ENCODE measurements at regions not wholly inside any gene's neighbourhood (a gene's known extent, or its start where the extent isn't known, plus 50 kb on each side); places are given as distances from the start of the nearest gene placed in this dataset.

- H3K27ac Mint-ChIP-seq = no peak overlapping the region
- H3K4me3 ChIP-seq (ENCODE audit: low read length in 2 of 2) = no peak overlapping the region
- no peaks in the 10 kb centered on the region for H3K36me3 ChIP-seq (ENCODE audit: insufficient read depth, low read length)
- peaks cover 0 to 14% (median 9%) of the 10 kb centered on the region in 8 donors for H3K9me3 Mint-ChIP-seq
- H3K4me1 Mint-ChIP-seq = no peaks in the 10 kb centered on the region
- H3K4me1 ChIP-seq (ENCODE audit: insufficient read depth, low read length) = no peaks in the 10 kb centered on the region
- H3K27me3 ChIP-seq (ENCODE audit: insufficient read depth, low read length) = no peaks in the 10 kb centered on the region
- H3K4me3 Mint-ChIP-seq = no peak overlapping the region
- H3K36me3 Mint-ChIP-seq = peaks cover 0 to 2% of the 10 kb centered on the region in 2 donors
- H3K27me3 Mint-ChIP-seq = peaks cover 0 to 5% of the 10 kb centered on the region in 2 donors
- ChIA-PET POLR2A (ENCODE audit: partially characterized antibody) (no interaction called here), CTCF (ENCODE audit: partially characterized antibody) (interaction anchor here (1.4 kb wide), 1 partner anchor 318 kb away, joined by 6 read pairs; no protein-coding TSS in a partner anchor)
- no peak overlapping the region for H3K27ac ChIP-seq (ENCODE audit: low read depth, low read length)
- no peak for DNase-seq
- intact Hi-C loops (cut with micrococcal nuclease) = no loop called here
- H3K9me3 ChIP-seq (ENCODE audit: control insufficient read depth in 1 of 2, low read length in 2 of 2) = no peaks in the 10 kb centered on the region
Observed at GRCh38 chr1:222136869-222137268, 395.0 kb upstream of the DUSP10 start.

- H3K27me3 ChIP-seq (ENCODE audit: insufficient read depth, low read length) = no peaks in the 10 kb centered on the region
- H3K36me3 Mint-ChIP-seq = no peaks in the 10 kb centered on the region
- intact Hi-C loops (cut with micrococcal nuclease) = no loop called here
- H3K9me3 Mint-ChIP-seq = peaks cover 0 to 7% (median 5%) of the 10 kb centered on the region in 8 donors
- H3K4me1 ChIP-seq (ENCODE audit: insufficient read depth, low read length) = no peaks in the 10 kb centered on the region
- H3K4me3 ChIP-seq (ENCODE audit: low read length in 2 of 2) = no peak overlapping the region
- H3K27ac ChIP-seq (ENCODE audit: low read depth, low read length) = no peak overlapping the region
- H3K27ac Mint-ChIP-seq = no peak overlapping the region
- no peak for DNase-seq
- no peak overlapping the region for H3K4me3 Mint-ChIP-seq
- H3K36me3 ChIP-seq (ENCODE audit: insufficient read depth, low read length) = no peaks in the 10 kb centered on the region
- ChIA-PET POLR2A (ENCODE audit: partially characterized antibody) (no interaction called here), CTCF (ENCODE audit: partially characterized antibody) (interaction anchor here (1.2 kb wide), 1 partner anchor 326 kb away, joined by 3 read pairs; no protein-coding TSS in a partner anchor)
- peaks cover 0 to 6% (median under 1%) of the 10 kb centered on the region in 4 donors for H3K4me1 Mint-ChIP-seq
- H3K27me3 Mint-ChIP-seq = peaks cover 0 to 9% of the 10 kb centered on the region in 2 donors
- H3K9me3 ChIP-seq (ENCODE audit: control insufficient read depth in 1 of 2, low read length in 2 of 2) = no peaks in the 10 kb centered on the region
Observed at GRCh38 chr1:222129041-222129440, 387.2 kb upstream of the DUSP10 start.

- Histone ChIP-seq H3K36me3 (ENCODE audit: insufficient read depth, low read length) (no peaks in the 10 kb centered on the region), H3K4me3 (ENCODE audit: low read length in 2 of 2) (no peak overlapping the region), H3K9me3 (ENCODE audit: control insufficient read depth in 1 of 2, low read length in 2 of 2) (no peaks in the 10 kb centered on the region), H3K27me3 (ENCODE audit: insufficient read depth, low read length) (no peaks in the 10 kb centered on the region), H3K27ac (ENCODE audit: low read depth, low read length) (no peak overlapping the region), H3K4me1 (ENCODE audit: insufficient read depth, low read length) (no peaks in the 10 kb centered on the region)
- no peak for DNase-seq
- peaks cover 0 to 5% of the 10 kb centered on the region in 2 donors for H3K27me3 Mint-ChIP-seq
- peaks cover 0 to 6% (median under 1%) of the 10 kb centered on the region in 4 donors for H3K4me1 Mint-ChIP-seq
- intact Hi-C loops (cut with micrococcal nuclease) = no loop called here
- no peak overlapping the region for H3K4me3 Mint-ChIP-seq
- H3K27ac Mint-ChIP-seq = no peak overlapping the region
- no peaks in the 10 kb centered on the region for H3K36me3 Mint-ChIP-seq
- peaks cover 0 to 2% (median 0%) of the 10 kb centered on the region in 8 donors for H3K9me3 Mint-ChIP-seq
- CTCF ChIA-PET (ENCODE audit: partially characterized antibody) = interaction anchor here (1.2 to 5.4 kb wide), 3 partner anchors 31 to 327 kb away, joined by 3 to 46 read pairs (median 4); no protein-coding TSS in a partner anchor
- POLR2A ChIA-PET (ENCODE audit: partially characterized antibody) = no interaction called here
Observed at GRCh38 chr1:222127526-222128152, 385.8 kb upstream of the DUSP10 start.

GRCh38 chr1:222127096-222127495 is 385.2 kb upstream of the DUSP10 start:
- Mint-ChIP-seq H3K4me3 (no peak overlapping the region), H3K9me3 (peaks cover 0 to 2% (median 0%) of the 10 kb centered on the region in 8 donors), H3K27ac (no peak overlapping the region), H3K36me3 (no peaks in the 10 kb centered on the region), H3K4me1 (peaks cover 0 to 6% (median under 1%) of the 10 kb centered on the region in 4 donors), H3K27me3 (peaks cover 0 to 5% of the 10 kb centered on the region in 2 donors)
- Histone ChIP-seq H3K36me3 (ENCODE audit: insufficient read depth, low read length) (no peaks in the 10 kb centered on the region), H3K27me3 (ENCODE audit: insufficient read depth, low read length) (no peaks in the 10 kb centered on the region), H3K4me1 (ENCODE audit: insufficient read depth, low read length) (no peaks in the 10 kb centered on the region), H3K9me3 (ENCODE audit: control insufficient read depth in 1 of 2, low read length in 2 of 2) (no peaks in the 10 kb centered on the region), H3K27ac (ENCODE audit: low read depth, low read length) (no peak overlapping the region), H3K4me3 (ENCODE audit: low read length in 2 of 2) (no peak overlapping the region)
- DNase-seq = no peak
- intact Hi-C loops (cut with micrococcal nuclease) = no loop called here
- ChIA-PET CTCF (ENCODE audit: partially characterized antibody) (interaction anchor here (1.2 to 5.4 kb wide), 2 partner anchors 30 to 328 kb away, joined by 4 to 46 read pairs; no protein-coding TSS in a partner anchor), POLR2A (ENCODE audit: partially characterized antibody) (no interaction called here)

- no peaks in the 10 kb centered on the region for H3K4me1 ChIP-seq (ENCODE audit: insufficient read depth, low read length)
- no peaks in the 10 kb centered on the region for H3K9me3 ChIP-seq (ENCODE audit: control insufficient read depth in 1 of 2, low read length in 2 of 2)
- Mint-ChIP-seq H3K4me3 (no peak overlapping the region), H3K36me3 (no peaks in the 10 kb centered on the region), H3K9me3 (peaks cover 0 to 2% (median 0%) of the 10 kb centered on the region in 8 donors), H3K27me3 (peaks cover 0 to 7% of the 10 kb centered on the region in 2 donors), H3K27ac (no peak overlapping the region), H3K4me1 (peaks cover 0 to 6% (median under 1%) of the 10 kb centered on the region in 4 donors)
- POLR2A ChIA-PET (ENCODE audit: partially characterized antibody) = no interaction called here
- H3K27me3 ChIP-seq (ENCODE audit: insufficient read depth, low read length) = no peaks in the 10 kb centered on the region
- no peak for DNase-seq
- no peak overlapping the region for H3K4me3 ChIP-seq (ENCODE audit: low read length in 2 of 2)
- H3K36me3 ChIP-seq (ENCODE audit: insufficient read depth, low read length) = no peaks in the 10 kb centered on the region
- CTCF ChIA-PET (ENCODE audit: partially characterized antibody) = interaction anchor here (5.4 kb wide), 1 partner anchor 329 kb away, joined by 46 read pairs; no protein-coding TSS in a partner anchor
- no peak overlapping the region for H3K27ac ChIP-seq (ENCODE audit: low read depth, low read length)
- intact Hi-C loops (cut with micrococcal nuclease) = no loop called here
Observed at GRCh38 chr1:222126052-222126451, 384.2 kb upstream of the DUSP10 start.

- peaks cover 0 to 2% (median 0%) of the 10 kb centered on the region in 8 donors for H3K9me3 Mint-ChIP-seq
- ChIA-PET CTCF (ENCODE audit: partially characterized antibody) (interaction anchor here (2.5 to 5.4 kb wide), 2 partner anchors 28 to 330 kb away, joined by 15 to 46 read pairs; no protein-coding TSS in a partner anchor), POLR2A (ENCODE audit: partially characterized antibody) (no interaction called here)
- Histone ChIP-seq H3K4me1 (ENCODE audit: insufficient read depth, low read length) (no peaks in the 10 kb centered on the region), H3K4me3 (ENCODE audit: low read length in 2 of 2) (no peak overlapping the region), H3K9me3 (ENCODE audit: control insufficient read depth in 1 of 2, low read length in 2 of 2) (no peaks in the 10 kb centered on the region), H3K36me3 (ENCODE audit: insufficient read depth, low read length) (no peaks in the 10 kb centered on the region), H3K27me3 (ENCODE audit: insufficient read depth, low read length) (no peaks in the 10 kb centered on the region), H3K27ac (ENCODE audit: low read depth, low read length) (no peak overlapping the region)
- no peak overlapping the region for H3K27ac Mint-ChIP-seq
- no peak for DNase-seq
- H3K27me3 Mint-ChIP-seq = peaks cover 0 to 7% of the 10 kb centered on the region in 2 donors
- peaks cover 0 to 6% (median under 1%) of the 10 kb centered on the region in 4 donors for H3K4me1 Mint-ChIP-seq
- H3K4me3 Mint-ChIP-seq = no peak overlapping the region
- intact Hi-C loops (cut with micrococcal nuclease) = loop anchor here (1.0 kb wide), 1 partner anchor 331 kb away; no protein-coding TSS in a partner anchor
- H3K36me3 Mint-ChIP-seq = no peaks in the 10 kb centered on the region
Observed at GRCh38 chr1:222124602-222125001, 382.7 kb upstream of the DUSP10 start.

GRCh38 chr1:222123111-222123510 is 381.2 kb upstream of the DUSP10 start:
- Histone ChIP-seq H3K4me3 (ENCODE audit: low read length in 2 of 2) (no peak overlapping the region), H3K4me1 (ENCODE audit: insufficient read depth, low read length) (no peaks in the 10 kb centered on the region), H3K27ac (ENCODE audit: low read depth, low read length) (no peak overlapping the region), H3K27me3 (ENCODE audit: insufficient read depth, low read length) (no peaks in the 10 kb centered on the region), H3K9me3 (ENCODE audit: control insufficient read depth in 1 of 2, low read length in 2 of 2) (no peaks in the 10 kb centered on the region), H3K36me3 (ENCODE audit: insufficient read depth, low read length) (no peaks in the 10 kb centered on the region)
- Mint-ChIP-seq H3K9me3 (no peaks in the 10 kb centered on the region), H3K4me3 (no peak overlapping the region), H3K27ac (no peak overlapping the region), H3K27me3 (peaks cover 0 to 5% of the 10 kb centered on the region in 2 donors), H3K36me3 (no peaks in the 10 kb centered on the region), H3K4me1 (peaks cover 0 to 1% (median 0%) of the 10 kb centered on the region in 4 donors)
- ChIA-PET CTCF (ENCODE audit: partially characterized antibody) (interaction anchor here (2.5 to 5.4 kb wide), 2 partner anchors 27 to 332 kb away, joined by 15 to 46 read pairs; no protein-coding TSS in a partner anchor), POLR2A (ENCODE audit: partially characterized antibody) (no interaction called here)
- intact Hi-C loops (cut with micrococcal nuclease) = no loop called here
- no peak for DNase-seq
